WI38 (cell line): ENCODE measurements at regions not wholly inside any gene's neighbourhood (a gene's known extent, or its start where the extent isn't known, plus 50 kb on each side); places are given as distances from the start of the nearest gene placed in this dataset.
"Not testable (repeated sequence)": the region's sequence is repeated elsewhere in the genome, so short reads cannot be mapped to it uniquely, and the experiment has no call there.

ENCODE experiments used
- H3K4me3 ChIP-seq: 2 replicates; pipeline ENCODE4 v1.5.1; 2011; ENCODE audit warnings: low read depth, mild to moderate bottlenecking, control low read depth, low read length
- TF ChIP-seq, protein P1 (sequence below): IDR thresholded peaks from 2 replicates; pipeline ENCODE4 v1.5.1; 2012; ENCODE audit warnings: low read depth, mild to moderate bottlenecking, control low read depth, low read length

DNA sequence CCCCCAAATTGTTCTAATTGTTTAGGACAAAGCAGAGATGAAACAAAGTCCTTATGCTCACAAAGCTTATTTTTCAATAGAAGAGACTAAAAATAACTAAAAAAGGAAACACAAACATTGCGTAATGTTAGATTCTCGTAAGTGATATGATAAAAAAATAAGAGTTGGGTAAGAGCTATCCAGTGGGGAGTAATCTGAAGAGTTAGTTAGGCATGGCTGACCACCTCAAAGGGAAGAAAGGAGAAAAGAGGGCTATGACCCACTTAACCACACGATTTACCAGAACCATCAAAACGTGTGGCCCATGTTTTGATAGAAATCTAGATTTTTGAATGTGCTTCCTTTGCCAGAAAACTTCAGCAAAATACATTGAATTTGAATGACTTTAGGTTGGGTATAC is 1296.8 kb upstream of the NUDT12 start:
- TF ChIP-seq, protein P1, sequence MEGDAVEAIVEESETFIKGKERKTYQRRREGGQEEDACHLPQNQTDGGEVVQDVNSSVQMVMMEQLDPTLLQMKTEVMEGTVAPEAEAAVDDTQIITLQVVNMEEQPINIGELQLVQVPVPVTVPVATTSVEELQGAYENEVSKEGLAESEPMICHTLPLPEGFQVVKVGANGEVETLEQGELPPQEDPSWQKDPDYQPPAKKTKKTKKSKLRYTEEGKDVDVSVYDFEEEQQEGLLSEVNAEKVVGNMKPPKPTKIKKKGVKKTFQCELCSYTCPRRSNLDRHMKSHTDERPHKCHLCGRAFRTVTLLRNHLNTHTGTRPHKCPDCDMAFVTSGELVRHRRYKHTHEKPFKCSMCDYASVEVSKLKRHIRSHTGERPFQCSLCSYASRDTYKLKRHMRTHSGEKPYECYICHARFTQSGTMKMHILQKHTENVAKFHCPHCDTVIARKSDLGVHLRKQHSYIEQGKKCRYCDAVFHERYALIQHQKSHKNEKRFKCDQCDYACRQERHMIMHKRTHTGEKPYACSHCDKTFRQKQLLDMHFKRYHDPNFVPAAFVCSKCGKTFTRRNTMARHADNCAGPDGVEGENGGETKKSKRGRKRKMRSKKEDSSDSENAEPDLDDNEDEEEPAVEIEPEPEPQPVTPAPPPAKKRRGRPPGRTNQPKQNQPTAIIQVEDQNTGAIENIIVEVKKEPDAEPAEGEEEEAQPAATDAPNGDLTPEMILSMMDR, result no peak

DNA sequence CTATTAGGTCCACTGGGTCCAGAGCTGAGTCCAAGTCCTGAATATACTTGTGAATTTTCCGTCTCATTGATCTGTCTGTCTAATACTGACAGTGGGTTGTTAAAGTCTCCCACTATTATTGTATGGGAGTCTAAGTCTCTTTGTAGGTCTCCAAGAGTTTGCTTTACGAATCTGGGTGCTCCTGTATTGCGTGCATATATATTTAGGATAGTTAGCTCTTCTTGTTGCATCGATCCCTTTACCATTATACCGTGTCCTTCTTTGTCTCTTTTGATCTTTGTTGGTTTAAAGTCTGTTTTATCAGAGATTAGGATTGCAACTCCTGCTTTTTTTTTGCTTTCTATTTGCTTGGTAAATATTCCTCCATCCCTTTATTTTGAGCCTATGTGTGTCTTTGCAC is 1289.5 kb upstream of the NUDT12 start:
- H3K4me3 ChIP-seq, result not testable (repeated sequence)

More for the DNA sequence above, 1296.8 kb upstream of the NUDT12 start:
- H3K4me3 ChIP-seq, result no peak overlapping the region

DNA sequence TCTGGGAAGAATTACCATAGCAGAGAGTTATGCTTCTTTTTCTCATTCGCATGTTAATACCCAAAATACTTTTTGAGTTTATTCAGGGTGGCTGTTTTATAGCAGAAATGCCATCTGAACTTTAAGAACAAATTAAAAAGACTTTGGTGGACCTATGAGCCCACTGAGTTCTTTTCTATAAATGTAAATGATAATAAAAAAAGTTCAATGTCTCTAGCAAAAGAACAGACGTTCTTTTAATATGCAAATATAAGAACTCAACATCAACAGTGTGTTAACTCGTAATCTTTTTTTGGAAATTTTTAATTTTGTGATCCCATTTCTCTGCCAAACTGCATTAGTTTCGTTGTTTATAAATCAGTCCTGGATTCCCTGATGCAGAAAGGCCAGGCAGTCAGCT is 1283.0 kb upstream of the NUDT12 start:
- TF ChIP-seq, protein P1, result no peak
- H3K4me3 ChIP-seq, result no peak overlapping the region

DNA sequence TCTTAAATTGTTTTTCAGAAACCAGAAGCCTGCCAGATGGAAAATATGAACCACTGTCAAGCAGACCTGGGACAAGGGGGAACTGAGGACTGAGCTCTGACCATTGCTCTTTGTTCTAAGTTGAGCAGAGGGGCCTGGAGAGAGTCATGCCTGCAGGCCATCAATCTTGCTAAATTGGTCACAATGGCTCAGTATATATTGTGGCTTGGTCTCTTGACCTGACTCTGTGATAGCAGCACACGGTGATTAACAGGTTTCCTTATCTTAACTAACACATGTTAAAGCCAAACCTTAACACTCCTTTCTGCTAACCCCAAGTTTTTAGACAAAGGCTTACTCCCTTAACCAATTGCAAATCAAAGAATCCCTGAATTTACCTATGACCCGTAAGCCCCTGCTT is 1281.2 kb upstream of the NUDT12 start:
- TF ChIP-seq, protein P1, result no peak

GRCh38 chr5:104840284-104840683 is 1277.7 kb upstream of the NUDT12 start:
- no peak overlapping the region for H3K4me3 ChIP-seq
- TF ChIP-seq, protein P1, result no peak

More for the DNA sequence above, 1281.2 kb upstream of the NUDT12 start:
- H3K4me3 ChIP-seq, result no peak overlapping the region

DNA sequence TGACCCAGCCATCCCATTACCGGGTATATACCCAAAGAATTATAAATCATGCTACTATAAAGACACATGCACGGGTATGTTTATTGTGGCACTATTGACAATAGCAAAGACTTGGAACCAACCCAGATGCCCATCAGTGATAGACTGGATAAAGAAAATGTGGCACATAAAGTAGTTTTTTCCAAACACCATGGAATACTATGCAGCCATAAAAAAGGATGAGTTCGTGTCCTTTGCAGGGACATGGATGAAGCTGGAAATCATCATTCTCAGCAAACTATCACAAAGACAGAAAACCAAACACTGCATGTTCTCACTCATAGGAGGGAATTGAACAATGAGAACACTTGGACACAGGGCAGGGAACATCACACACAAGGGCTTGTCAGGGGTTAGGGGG is 1268.9 kb upstream of the NUDT12 start:
- H3K4me3 ChIP-seq, result not testable (repeated sequence)

- TF ChIP-seq, protein P1, result no peak
- no peak overlapping the region for H3K4me3 ChIP-seq
Observed at GRCh38 chr5:104821606-104822005, 1259.0 kb upstream of the NUDT12 start.

DNA sequence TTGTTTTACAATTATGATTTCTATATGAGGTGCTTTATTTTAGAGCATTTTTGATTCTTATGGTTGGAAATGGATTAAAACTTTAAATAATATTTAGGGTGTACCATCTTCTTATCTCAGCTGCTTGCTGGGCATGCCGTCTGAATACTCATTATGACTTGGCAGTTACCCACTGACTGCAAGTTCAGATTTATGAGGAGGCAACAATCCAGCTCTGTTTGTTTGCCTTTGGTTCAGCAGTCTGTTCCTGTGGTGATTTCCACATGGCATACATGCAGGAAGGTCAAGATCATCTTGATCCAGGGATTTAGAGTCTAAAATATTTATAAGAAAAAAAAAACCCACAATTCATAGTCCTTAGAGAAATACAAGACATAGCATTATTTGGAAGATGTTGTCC is 1254.5 kb upstream of the NUDT12 start:
- no peak overlapping the region for H3K4me3 ChIP-seq
- TF ChIP-seq, protein P1, result no peak

- no peak overlapping the region for H3K4me3 ChIP-seq
Observed at GRCh38 chr5:104815212-104815611, 1252.6 kb upstream of the NUDT12 start.

More at GRCh38 chr5:104815212-104815611, 1252.6 kb upstream of the NUDT12 start:
- TF ChIP-seq, protein P1, result no peak
